ENCODE measurements at regions not wholly inside any gene's neighbourhood (a gene's known extent, or its start where the extent isn't known, plus 50 kb on each side); places are given as distances from the start of the nearest gene placed in this dataset.

GRCh38 chr18:72376256-72376655 is 167.9 kb downstream of the CBLN2 start:
- no peak overlapping the region for H3K4me3 ChIP-seq (ENCODE audit: low read depth in 1 of 2, low read length in 2 of 2)
- H3K36me3 ChIP-seq (ENCODE audit: control insufficient read depth in 2 of 2, insufficient read depth in 2 of 2, low read length in 1 of 2) = no peaks in the 10 kb centered on the region
- no peak overlapping the region for H3K27ac ChIP-seq (ENCODE audit: low read depth in 2 of 2, low read length in 1 of 2)
- H3K9me3 ChIP-seq (ENCODE audit: control insufficient read depth in 2 of 2, insufficient read depth in 1 of 2, low read depth in 1 of 2, low read length in 1 of 2) = no peaks in the 10 kb centered on the region
- H3K27me3 ChIP-seq (ENCODE audit: control insufficient read depth in 1 of 2, insufficient read depth in 2 of 2, low read length in 2 of 2) = no peaks in the 10 kb centered on the region
- H3K4me1 ChIP-seq (ENCODE audit: control insufficient read depth in 2 of 2, insufficient read depth in 2 of 2, low read length in 1 of 2) = no peaks in the 10 kb centered on the region
- 42 to 56% methylated on average over 4 of the region's 4 CpGs for whole genome bisulfite sequencing, 2 donors

DNA sequence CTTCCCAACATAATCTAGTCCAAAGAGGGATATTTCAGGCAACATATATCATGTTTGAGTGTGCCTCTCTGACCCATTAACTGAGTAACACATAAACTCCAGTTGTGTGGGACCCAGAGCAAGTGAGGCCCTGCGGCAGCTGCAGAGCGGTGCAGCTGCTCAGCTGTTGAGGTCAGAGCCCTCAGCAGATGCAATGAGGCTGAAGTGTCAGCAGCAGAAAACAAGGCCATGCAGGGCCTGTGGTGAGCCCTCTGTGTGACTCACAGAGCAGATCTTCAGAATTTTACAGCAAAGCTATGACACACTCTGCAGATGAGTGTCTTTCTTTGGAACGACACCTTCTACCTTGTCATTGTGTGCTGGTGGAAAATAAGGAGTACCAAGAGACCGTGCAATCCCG is 168.5 kb downstream of the CBLN2 start:
- H3K4me1 ChIP-seq (ENCODE audit: control insufficient read depth in 2 of 2, insufficient read depth in 2 of 2, low read length in 1 of 2) = no peaks in the 10 kb centered on the region

GRCh38 chr18:72372076-72372475 is 172.1 kb downstream of the CBLN2 start:
- peaks cover 2 to 4% of the 10 kb centered on the region in 2 donors for H3K9me3 ChIP-seq (ENCODE audit: control insufficient read depth in 2 of 2, insufficient read depth in 1 of 2, low read depth in 1 of 2, low read length in 1 of 2)
- H3K4me1 ChIP-seq (ENCODE audit: control insufficient read depth in 2 of 2, insufficient read depth in 2 of 2, low read length in 1 of 2) = no peaks in the 10 kb centered on the region
- no peaks in the 10 kb centered on the region for H3K36me3 ChIP-seq (ENCODE audit: control insufficient read depth in 2 of 2, insufficient read depth in 2 of 2, low read length in 1 of 2)
- no peak overlapping the region for H3K27ac ChIP-seq (ENCODE audit: low read depth in 2 of 2, low read length in 1 of 2)
- H3K27me3 ChIP-seq (ENCODE audit: control insufficient read depth in 1 of 2, insufficient read depth in 2 of 2, low read length in 2 of 2) = no peaks in the 10 kb centered on the region
- no peak overlapping the region for H3K4me3 ChIP-seq (ENCODE audit: low read depth in 1 of 2, low read length in 2 of 2)

More for the DNA sequence above, 168.5 kb downstream of the CBLN2 start:
- Histone ChIP-seq H3K27me3 (ENCODE audit: control insufficient read depth in 1 of 2, insufficient read depth in 2 of 2, low read length in 2 of 2) (no peaks in the 10 kb centered on the region), H3K27ac (ENCODE audit: low read depth in 2 of 2, low read length in 1 of 2) (no peak overlapping the region), H3K4me3 (ENCODE audit: low read depth in 1 of 2, low read length in 2 of 2) (no peak overlapping the region), H3K36me3 (ENCODE audit: control insufficient read depth in 2 of 2, insufficient read depth in 2 of 2, low read length in 1 of 2) (no peaks in the 10 kb centered on the region), H3K9me3 (ENCODE audit: control insufficient read depth in 2 of 2, insufficient read depth in 1 of 2, low read depth in 1 of 2, low read length in 1 of 2) (peaks cover 2 to 3% of the 10 kb centered on the region in 2 donors)
- WGBS, 2 donors = 74 to 77% methylated on average over 5 of the region's 5 CpGs

GRCh38 chr18:72368308-72368707 is 175.8 kb downstream of the CBLN2 start:
- H3K9me3 ChIP-seq (ENCODE audit: control insufficient read depth in 2 of 2, insufficient read depth in 1 of 2, low read depth in 1 of 2, low read length in 1 of 2) = peaks cover 2 to 4% of the 10 kb centered on the region in 2 donors
- H3K27ac ChIP-seq (ENCODE audit: low read depth in 2 of 2, low read length in 1 of 2) = no peak overlapping the region
- H3K4me1 ChIP-seq (ENCODE audit: control insufficient read depth in 2 of 2, insufficient read depth in 2 of 2, low read length in 1 of 2) = no peaks in the 10 kb centered on the region
- no peaks in the 10 kb centered on the region for H3K27me3 ChIP-seq (ENCODE audit: control insufficient read depth in 1 of 2, insufficient read depth in 2 of 2, low read length in 2 of 2)
- H3K4me3 ChIP-seq (ENCODE audit: low read depth in 1 of 2, low read length in 2 of 2) = no peak overlapping the region
- no peaks in the 10 kb centered on the region for H3K36me3 ChIP-seq (ENCODE audit: control insufficient read depth in 2 of 2, insufficient read depth in 2 of 2, low read length in 1 of 2)
- 48 to 62% methylated on average over 1 of the region's 1 CpG for WGBS, 2 donors

- Histone ChIP-seq H3K27me3 (ENCODE audit: control insufficient read depth in 1 of 2, insufficient read depth in 2 of 2, low read length in 2 of 2) (no peaks in the 10 kb centered on the region), H3K36me3 (ENCODE audit: control insufficient read depth in 2 of 2, insufficient read depth in 2 of 2, low read length in 1 of 2) (no peaks in the 10 kb centered on the region), H3K4me3 (ENCODE audit: low read depth in 1 of 2, low read length in 2 of 2) (no peak overlapping the region), H3K9me3 (ENCODE audit: control insufficient read depth in 2 of 2, insufficient read depth in 1 of 2, low read depth in 1 of 2, low read length in 1 of 2) (peaks cover 0 to 3% of the 10 kb centered on the region in 2 donors), H3K27ac (ENCODE audit: low read depth in 2 of 2, low read length in 1 of 2) (no peak overlapping the region), H3K4me1 (ENCODE audit: control insufficient read depth in 2 of 2, insufficient read depth in 2 of 2, low read length in 1 of 2) (no peaks in the 10 kb centered on the region)
- WGBS, 2 donors = 60 to 70% methylated on average over 4 of the region's 4 CpGs
These were observed 183.5 kb downstream of the CBLN2 start for GRCh38 chr18:72360634-72361033.

- no peaks in the 10 kb centered on the region for H3K9me3 ChIP-seq (ENCODE audit: control insufficient read depth in 2 of 2, insufficient read depth in 1 of 2, low read depth in 1 of 2, low read length in 1 of 2)
- no peak overlapping the region for H3K27ac ChIP-seq (ENCODE audit: low read depth in 2 of 2, low read length in 1 of 2)
- no peak overlapping the region for H3K4me3 ChIP-seq (ENCODE audit: low read depth in 1 of 2, low read length in 2 of 2)
- no peaks in the 10 kb centered on the region for H3K36me3 ChIP-seq (ENCODE audit: control insufficient read depth in 2 of 2, insufficient read depth in 2 of 2, low read length in 1 of 2)
- H3K4me1 ChIP-seq (ENCODE audit: control insufficient read depth in 2 of 2, insufficient read depth in 2 of 2, low read length in 1 of 2) = no peaks in the 10 kb centered on the region
- WGBS, 2 donors = 36 to 42% methylated on average over 2 of the region's 2 CpGs
- no peaks in the 10 kb centered on the region for H3K27me3 ChIP-seq (ENCODE audit: control insufficient read depth in 1 of 2, insufficient read depth in 2 of 2, low read length in 2 of 2)
These were observed 201.2 kb downstream of the CBLN2 start for GRCh38 chr18:72342933-72343332.

- Histone ChIP-seq H3K4me3 (ENCODE audit: low read depth in 1 of 2, low read length in 2 of 2) (no peak overlapping the region), H3K36me3 (ENCODE audit: control insufficient read depth in 2 of 2, insufficient read depth in 2 of 2, low read length in 1 of 2) (no peaks in the 10 kb centered on the region), H3K9me3 (ENCODE audit: control insufficient read depth in 2 of 2, insufficient read depth in 1 of 2, low read depth in 1 of 2, low read length in 1 of 2) (no peaks in the 10 kb centered on the region), H3K4me1 (ENCODE audit: control insufficient read depth in 2 of 2, insufficient read depth in 2 of 2, low read length in 1 of 2) (no peaks in the 10 kb centered on the region), H3K27ac (ENCODE audit: low read depth in 2 of 2, low read length in 1 of 2) (no peak overlapping the region), H3K27me3 (ENCODE audit: control insufficient read depth in 1 of 2, insufficient read depth in 2 of 2, low read length in 2 of 2) (no peaks in the 10 kb centered on the region)
- whole genome bisulfite sequencing, 2 donors = 73 to 84% methylated on average over 1 of the region's 1 CpG
These were observed 204.2 kb downstream of the CBLN2 start for GRCh38 chr18:72339976-72340375.

- H3K4me1 ChIP-seq (ENCODE audit: control insufficient read depth in 2 of 2, insufficient read depth in 2 of 2, low read length in 1 of 2) = no peaks in the 10 kb centered on the region
- H3K27me3 ChIP-seq (ENCODE audit: control insufficient read depth in 1 of 2, insufficient read depth in 2 of 2, low read length in 2 of 2) = no peaks in the 10 kb centered on the region
- no peak overlapping the region for H3K27ac ChIP-seq (ENCODE audit: low read depth in 2 of 2, low read length in 1 of 2)
- H3K4me3 ChIP-seq (ENCODE audit: low read depth in 1 of 2, low read length in 2 of 2) = no peak overlapping the region
- H3K36me3 ChIP-seq (ENCODE audit: control insufficient read depth in 2 of 2, insufficient read depth in 2 of 2, low read length in 1 of 2) = no peaks in the 10 kb centered on the region
- no peaks in the 10 kb centered on the region for H3K9me3 ChIP-seq (ENCODE audit: control insufficient read depth in 2 of 2, insufficient read depth in 1 of 2, low read depth in 1 of 2, low read length in 1 of 2)
These were observed 207.4 kb downstream of the CBLN2 start for GRCh38 chr18:72336786-72337185.

DNA sequence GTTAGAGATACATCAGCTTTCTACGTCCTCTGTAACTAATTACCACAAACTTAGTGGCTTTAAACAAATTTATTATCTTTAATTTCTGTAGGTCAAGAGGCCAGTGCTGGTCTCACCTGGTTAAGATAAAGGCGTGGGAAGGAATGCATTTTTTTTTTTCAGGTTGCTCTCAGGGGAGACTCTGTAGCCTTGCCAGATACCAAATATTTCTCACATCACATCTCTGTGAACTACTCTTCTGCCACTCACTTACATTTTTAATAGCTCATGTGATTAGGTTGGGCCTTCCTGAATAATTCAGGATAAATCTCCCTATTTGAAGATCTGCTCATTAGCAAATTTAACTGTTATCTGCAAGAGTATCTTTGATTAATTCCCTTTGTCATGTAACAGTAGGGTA is 214.6 kb downstream of the CBLN2 start:
- Histone ChIP-seq H3K27me3 (ENCODE audit: control insufficient read depth in 1 of 2, insufficient read depth in 2 of 2, low read length in 2 of 2) (no peaks in the 10 kb centered on the region), H3K4me1 (ENCODE audit: control insufficient read depth in 2 of 2, insufficient read depth in 2 of 2, low read length in 1 of 2) (no peaks in the 10 kb centered on the region), H3K4me3 (ENCODE audit: low read depth in 1 of 2, low read length in 2 of 2) (no peak overlapping the region), H3K9me3 (ENCODE audit: control insufficient read depth in 2 of 2, insufficient read depth in 1 of 2, low read depth in 1 of 2, low read length in 1 of 2) (peaks cover 0 to 4% of the 10 kb centered on the region in 2 donors), H3K36me3 (ENCODE audit: control insufficient read depth in 2 of 2, insufficient read depth in 2 of 2, low read length in 1 of 2) (no peaks in the 10 kb centered on the region), H3K27ac (ENCODE audit: low read depth in 2 of 2, low read length in 1 of 2) (no peak overlapping the region)
- 40 to 51% methylated on average over 2 of the region's 2 CpGs for WGBS, 2 donors

DNA sequence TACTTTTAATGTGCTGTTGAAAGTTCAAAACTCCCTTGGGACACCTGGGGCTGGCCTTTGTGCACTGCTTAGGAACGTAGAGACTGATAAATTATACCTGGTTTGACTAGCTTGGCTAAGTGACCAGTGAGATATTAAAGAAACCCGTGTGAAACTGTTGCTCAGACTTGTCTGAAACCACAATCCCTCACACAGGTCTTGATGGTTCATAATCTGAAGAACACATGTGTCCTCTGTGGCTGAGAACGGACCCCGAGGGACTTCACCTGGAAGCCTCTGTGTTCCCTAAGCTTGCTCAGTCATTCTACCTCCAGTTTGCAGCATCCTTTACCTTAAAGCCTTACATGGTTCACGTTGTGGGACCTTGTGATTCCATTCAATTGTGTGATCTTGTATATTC is 218.8 kb downstream of the CBLN2 start:
- Histone ChIP-seq H3K4me1 (ENCODE audit: control insufficient read depth in 2 of 2, insufficient read depth in 2 of 2, low read length in 1 of 2) (no peaks in the 10 kb centered on the region), H3K4me3 (ENCODE audit: low read depth in 1 of 2, low read length in 2 of 2) (no peak overlapping the region), H3K36me3 (ENCODE audit: control insufficient read depth in 2 of 2, insufficient read depth in 2 of 2, low read length in 1 of 2) (no peaks in the 10 kb centered on the region), H3K9me3 (ENCODE audit: control insufficient read depth in 2 of 2, insufficient read depth in 1 of 2, low read depth in 1 of 2, low read length in 1 of 2) (peaks cover 0 to 4% of the 10 kb centered on the region in 2 donors), H3K27me3 (ENCODE audit: control insufficient read depth in 1 of 2, insufficient read depth in 2 of 2, low read length in 2 of 2) (no peaks in the 10 kb centered on the region), H3K27ac (ENCODE audit: low read depth in 2 of 2, low read length in 1 of 2) (no peak overlapping the region)
- 59 to 65% methylated on average over 5 of the region's 5 CpGs for WGBS, 2 donors
